GDM1 (cell line): ENCODE measurements at regions not wholly inside any gene's neighbourhood (a gene's known extent, or its start where the extent isn't known, plus 50 kb on each side); places are given as distances from the start of the nearest gene placed in this dataset.
"Not testable (repeated sequence)": the region's sequence is repeated elsewhere in the genome, so short reads cannot be mapped to it uniquely, and the experiment has no call there.

ENCODE experiments used
- DNase-seq: peaks from one replicate; lab custom pipeline; 2025; lab: John Stamatoyannopoulos, UW

DNA sequence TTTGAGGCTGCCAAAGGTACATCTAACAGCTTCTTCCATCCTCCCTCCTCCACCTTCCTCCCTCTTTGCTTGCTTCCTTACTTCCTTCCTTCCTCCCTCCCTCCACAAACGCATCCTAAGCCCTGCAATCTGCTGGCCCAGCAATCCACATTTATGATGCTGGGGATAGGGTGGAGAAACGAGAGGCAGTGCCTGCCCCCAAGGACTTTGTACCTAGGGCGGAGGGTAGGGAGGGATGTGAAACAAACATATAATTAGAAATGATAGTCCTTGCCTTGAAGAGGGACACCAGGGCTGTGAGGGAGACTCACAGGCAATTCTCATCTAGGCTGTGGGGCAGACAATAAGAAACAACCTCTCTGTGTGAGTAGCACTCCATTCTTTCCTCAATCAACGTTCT, 188.3 kb downstream of the ANKRD30B start:
- no peak for DNase-seq

DNA sequence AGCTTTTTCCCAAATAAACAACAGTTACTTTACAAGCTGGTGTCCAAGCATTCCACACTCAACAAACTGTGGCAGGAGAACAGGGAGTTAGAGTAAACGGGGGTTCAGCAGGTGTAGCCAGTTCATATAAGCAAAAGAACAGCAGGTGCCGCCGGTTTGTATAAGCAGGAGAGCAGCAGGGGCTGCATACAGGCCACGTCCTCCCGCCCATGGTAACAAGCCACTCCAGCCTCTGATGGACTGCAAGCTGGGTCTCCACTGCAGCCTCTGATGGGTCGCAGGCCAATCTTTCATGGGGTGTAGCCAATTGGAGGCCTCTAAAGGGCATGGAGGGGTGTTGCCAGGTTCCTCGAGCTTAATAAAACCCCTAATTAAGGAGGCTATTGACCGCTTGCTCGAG, 189.3 kb downstream of the ANKRD30B start:
- no peak for DNase-seq

DNA sequence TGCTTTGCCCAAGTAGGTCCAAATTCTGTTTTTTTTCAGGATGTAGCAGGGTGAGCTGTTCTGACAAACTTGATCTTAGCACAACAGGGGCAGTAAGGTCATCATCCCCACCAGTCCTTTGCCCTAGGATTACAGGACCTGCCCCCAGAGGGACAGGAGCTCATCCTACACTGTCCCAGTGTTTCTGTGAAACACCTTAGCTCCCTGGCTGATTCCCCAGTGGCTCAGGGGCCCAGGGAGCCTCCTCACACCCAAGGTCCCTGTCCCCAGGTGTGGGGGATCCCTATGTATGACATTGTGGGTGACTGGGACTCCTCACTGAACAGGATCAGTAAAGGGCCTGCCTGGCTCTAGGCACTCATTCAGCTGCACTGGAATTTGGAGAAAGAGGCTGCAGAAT, 191.2 kb downstream of the ANKRD30B start:
- DNase-seq, result no peak

DNA sequence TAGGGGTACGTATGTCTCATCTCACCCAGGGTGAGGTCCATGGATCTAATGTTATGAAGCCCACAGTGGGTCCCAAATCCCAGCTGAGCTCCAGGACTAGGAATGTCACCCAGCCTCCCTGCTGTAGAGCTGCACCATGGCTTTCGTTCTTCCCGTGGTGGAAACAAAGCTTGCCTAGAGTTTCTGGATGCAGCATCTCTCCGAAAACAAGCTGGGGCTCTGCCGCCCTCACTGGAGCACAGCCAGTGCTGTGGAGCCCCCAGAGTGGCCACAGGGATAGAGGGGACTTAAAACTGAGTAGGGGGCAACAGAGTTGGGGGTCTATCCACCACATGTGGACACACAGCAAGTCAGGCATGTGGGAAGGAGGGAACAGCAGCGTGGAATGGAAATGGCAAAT, 192.1 kb downstream of the ANKRD30B start:
- not testable (repeated sequence) for DNase-seq

DNA sequence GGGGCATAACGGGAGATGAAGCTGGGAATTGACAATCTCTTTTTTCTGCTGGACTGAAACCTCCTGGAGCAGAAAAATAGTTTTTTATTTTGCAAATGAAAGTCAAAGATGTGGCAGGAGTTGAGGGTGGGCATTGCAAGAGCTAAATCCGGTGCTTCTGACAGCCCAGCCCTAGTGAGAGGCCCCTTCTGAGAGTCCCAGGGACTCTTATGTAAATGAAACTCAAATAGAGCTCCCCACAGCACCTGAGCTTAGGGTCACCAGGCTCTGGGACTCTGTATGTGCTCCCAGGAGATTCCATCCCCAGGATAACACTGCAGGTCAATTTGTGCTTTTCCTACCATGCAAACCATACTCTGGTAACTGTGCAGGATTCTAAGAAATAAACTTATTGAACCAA, 192.8 kb downstream of the ANKRD30B start:
- no peak for DNase-seq

DNA sequence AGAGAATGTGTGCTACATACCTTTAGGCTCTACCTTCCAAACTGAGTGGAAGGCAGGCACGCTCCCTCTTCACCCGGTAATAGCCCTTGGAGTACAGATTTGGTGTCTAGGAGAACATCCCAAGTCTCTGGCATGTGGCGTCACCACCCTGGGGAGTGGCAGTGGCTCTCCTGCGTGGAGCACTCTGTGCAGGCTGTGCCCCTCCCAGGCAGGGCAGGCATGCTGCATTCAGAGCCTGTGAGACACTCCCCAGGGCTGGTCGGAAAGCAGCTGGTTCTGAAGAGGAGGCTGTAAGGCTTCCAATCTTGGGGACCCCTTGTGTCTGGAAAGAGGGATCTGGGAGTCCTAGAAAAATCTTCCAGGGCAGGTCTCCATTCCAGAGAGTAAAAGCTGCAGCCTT, 193.3 kb downstream of the ANKRD30B start:
- DNase-seq, result no peak

DNA sequence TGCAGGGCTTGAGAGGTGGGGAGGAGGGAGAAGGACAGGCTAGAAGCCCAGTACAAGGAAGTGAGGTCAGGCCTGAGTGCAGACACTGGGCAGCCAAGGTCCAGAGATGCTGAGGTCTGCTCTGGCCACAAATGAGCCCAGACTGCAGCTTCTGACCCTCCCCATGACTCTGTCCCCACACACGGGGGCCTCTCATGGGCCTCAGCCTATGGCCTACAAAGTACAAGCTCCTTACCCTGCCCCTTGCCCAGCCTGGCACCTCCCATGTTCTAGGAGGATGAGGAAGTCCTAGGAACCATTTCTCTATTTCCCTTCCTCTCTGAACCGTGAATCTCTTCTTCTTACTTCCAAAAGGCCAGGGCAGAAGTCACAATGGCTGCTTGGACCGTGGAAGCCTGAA, 193.8 kb downstream of the ANKRD30B start:
- DNase-seq, result no peak

DNA sequence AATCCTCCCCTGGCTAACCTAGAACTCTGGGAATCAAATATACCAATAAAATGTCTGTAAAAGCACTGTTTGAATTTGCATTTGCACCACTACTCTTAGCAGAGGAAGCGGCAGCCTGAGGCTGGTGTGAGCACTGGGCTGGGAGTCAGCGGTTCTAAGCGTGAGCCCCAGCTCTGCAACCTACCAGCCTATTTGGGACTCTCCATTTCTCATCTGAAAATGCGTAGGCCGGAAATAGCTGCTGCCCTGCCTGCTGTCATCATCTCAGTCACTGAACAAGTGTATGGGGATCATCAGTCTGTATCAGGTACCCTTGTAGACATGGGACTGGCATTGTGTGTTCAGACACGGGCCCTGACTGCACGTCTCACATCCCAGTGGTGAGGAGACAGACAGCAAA, 194.3 kb downstream of the ANKRD30B start:
- DNase-seq, result no peak

DNA sequence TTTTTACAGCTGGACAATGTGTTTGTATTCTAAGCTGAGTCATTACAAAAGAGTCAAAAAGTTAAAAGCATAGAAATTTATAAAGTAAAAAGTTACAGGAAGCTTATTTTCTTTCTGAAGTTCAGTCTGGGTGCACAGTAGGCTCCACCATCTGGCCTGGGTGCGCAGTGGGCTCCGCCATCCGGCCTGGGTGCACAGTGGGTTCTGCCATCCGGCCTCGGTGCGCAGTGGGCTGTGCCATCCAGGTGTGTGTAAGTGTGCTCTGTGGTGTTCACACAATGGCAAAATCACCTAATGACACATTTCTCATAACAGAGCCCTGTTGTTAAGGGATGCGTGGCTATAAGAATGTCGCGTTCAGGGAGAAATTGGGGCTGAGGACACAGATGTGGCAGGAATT, 195.5 kb downstream of the ANKRD30B start:
- DNase-seq, result no peak

DNA sequence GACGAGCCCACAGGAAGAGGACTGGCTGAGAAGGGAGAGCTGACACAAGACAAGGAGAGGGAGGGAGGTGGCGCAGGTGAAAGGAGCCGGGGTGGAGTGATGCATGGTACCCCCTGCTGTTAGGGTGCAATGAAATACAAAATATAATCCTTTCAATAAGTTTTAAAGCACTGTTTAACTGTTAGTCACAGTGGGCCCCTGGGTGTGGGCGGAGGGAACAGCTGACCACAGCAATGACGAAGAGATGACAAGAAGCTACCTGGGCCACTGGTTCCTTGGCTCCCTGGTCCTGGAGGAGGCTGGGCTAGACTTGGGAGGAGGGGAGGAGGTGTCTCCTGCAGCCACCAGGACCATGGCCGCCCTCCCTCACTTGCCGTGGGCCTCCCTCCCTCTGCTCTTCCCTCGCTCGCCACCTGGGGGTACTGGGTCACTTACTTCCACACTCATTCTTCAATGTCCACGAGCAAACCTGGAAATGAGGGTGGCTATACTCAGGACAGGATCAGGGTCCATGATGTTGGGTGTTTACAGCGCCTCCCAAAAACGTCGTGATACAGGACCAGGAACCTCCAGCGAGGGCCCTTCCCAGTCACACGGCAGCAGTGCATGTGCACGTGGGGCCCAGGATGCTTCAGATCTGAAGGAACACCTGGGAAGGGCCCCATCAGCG, 196.1 kb downstream of the ANKRD30B start:
- DNase-seq, result no peak

DNA sequence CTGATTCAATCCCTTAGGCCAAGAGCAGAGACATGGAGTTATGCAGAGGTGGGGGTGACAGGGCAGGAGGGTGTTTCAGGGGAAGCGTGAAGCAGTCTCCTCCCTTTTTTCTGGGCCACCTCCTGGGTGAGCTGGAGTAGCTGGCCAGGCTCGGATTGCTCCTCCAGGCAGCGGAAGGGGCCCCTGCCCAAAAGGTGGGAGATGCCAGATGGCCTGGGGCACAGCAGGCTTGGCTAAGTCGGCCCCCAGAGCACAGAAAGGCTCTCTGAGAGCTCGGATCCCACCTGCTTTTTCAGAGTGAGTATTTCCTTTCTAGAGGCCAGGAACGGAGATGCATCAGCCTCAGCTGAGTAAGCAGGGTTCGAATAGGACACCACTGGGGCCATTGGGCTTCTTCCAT, 196.9 kb downstream of the ANKRD30B start:
- no peak for DNase-seq

DNA sequence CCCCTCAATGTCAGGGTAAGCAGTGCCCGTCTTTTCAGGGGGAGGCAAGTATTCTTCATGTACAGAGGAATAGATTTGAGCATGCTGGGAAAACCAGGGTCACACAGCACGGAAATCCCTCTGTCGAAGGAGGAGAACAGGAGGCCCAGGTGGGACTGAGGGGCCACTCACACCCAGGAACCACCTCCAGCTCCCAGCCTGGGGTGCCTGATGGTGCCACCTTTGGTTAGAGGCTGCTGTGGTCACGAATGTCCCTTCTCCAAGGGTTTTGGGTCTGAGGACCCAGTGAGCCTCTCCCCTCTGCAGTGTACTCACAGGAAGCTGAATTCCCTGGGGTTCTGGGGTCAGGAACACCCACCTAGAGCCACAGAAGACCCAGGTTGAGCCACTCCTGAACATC, 197.3 kb downstream of the ANKRD30B start:
- DNase-seq, result no peak

DNA sequence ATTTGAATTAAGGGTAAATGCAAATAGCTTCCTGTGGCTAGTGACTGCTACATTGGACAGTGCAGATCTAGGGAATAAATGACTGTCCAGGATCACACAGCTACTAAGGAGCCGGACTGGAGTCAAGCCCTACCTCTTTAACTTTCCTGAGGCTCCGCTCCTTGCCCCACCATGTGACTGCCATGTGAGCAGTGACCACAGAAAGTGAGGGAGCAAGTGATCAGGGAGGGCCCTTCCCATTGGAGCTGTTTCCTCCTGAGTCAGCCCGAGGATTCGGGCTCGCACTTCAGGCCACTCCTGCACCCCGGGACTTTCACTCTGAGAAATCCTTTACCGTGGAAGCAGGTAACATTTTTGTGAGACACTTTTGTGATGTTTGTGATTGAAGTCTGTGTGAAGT, 198.0 kb downstream of the ANKRD30B start:
- no peak for DNase-seq

DNA sequence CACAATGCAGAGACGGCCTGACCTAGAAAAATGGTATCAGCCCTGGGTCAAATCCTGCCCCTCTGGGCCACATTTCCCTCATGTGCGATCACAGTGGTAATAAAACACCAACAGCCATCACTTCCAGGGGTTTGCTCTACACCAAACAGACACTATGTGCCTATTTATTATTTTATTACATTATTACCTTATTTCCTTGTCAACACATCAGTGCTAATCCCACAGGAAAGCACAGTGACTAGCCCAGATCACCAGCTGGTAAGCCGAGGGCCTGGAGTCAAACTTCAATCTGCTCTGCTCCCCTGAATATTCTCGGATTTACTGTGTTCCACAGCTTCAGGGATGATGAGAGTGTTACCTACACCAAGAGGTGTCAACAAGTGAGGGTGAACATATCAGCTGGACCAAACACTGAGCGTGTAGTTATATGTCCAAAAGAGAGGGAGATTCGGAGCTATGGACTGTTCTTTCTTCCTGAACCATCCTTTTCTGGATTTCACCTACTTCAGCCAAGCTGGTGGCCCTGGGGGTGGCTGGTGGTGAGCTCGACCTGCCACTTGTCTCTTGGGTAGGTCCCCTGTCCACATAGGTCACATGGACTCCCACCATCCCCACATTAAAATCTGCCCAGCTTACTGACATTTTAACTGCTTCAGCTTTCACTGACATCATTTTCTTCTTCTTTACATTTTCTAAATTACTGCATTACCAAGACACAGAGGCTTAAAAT, 198.9 kb downstream of the ANKRD30B start:
- not testable (repeated sequence) for DNase-seq

DNA sequence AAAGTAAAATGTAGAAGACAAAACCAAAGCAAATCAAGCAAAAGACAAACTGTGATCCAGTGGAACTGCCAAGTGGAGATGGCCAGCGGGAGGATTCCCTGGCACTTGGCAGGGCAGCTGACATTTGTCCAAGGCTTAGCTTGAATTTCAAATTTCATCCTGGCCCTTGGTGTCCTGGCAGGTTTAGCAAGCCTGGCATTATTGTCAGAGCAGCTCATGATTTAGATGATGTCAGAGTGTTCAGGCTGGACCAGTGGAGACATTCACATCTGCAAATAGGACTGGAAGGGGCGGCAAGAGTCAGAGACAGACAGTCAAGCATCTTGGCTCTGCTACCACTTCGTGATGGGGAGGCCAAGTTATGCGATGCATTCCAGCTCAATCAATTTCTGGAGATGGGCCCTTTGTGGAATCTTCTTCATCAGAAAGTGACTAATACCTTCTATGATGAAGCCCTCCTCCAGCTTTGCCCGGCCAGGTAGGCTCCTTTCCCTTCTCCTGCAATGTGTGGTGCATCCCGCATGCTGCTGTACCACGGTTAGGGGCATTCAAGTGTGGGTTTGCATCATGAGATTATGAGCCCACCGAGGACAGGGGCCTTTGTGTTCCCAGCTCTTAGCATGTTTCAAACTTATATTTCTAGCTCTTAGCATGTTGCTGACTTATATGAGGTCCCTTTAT, 199.7 kb downstream of the ANKRD30B start:
- no peak for DNase-seq

DNA sequence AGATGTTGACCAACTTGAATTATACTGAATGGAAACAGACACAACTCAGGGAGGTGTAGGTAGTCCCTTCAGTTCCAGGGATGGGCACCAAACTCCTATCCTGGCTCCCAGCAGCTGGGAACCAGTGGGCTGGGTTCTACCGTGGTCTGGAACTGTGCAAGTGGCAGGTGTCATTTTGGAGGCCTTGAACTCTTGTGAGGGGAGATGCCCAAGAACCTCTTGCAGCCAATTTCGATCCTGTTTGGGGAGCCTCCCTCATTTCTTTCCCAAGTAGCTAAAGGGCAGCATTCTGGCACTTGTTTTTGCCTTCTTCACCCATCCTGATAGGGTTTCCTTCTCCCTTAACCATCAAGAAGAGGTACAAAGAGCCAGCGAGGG, 200.2 kb downstream of the ANKRD30B start:
- no peak for DNase-seq

DNA sequence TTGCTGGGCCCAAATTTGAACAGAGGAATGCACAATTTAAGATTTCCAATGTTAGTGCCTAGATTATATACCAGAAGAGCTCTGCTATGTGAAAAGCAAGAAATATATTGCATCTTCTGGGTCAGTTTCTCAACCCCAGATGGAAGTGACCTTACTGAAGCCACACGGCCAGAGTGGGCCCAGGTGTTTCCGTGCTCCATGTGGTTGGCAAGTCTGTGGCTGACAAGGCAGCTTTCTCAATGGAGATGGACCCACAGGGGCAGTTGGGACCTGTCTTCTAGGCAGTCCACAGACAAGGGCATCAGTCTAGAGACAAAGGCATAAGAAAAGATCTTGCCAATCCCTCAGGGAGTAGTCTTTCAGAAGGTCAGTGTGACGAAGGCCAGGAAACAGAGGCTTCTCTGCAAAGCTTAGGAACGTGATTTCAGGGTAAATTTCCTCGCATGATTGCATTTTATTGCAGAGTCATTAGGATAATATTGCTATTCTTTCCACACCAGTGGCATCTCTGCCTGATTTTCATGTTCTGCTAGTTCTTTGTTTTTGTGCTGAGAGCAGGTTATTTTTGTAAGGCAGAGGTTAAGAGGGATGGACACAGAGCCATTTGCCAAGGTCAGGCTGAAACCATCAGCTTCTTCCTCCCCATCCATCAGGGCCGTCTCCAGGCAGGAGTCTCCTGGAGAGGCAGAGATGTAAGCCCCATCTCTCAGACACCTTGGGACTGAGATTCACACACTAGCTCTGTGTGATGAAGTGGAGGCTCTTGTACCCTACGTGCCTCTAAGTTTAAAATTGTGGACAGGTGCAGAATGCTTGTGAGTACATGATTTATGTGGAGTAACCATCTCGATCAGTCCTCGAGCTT, 202.1 kb downstream of the ANKRD30B start:
- no peak for DNase-seq

DNA sequence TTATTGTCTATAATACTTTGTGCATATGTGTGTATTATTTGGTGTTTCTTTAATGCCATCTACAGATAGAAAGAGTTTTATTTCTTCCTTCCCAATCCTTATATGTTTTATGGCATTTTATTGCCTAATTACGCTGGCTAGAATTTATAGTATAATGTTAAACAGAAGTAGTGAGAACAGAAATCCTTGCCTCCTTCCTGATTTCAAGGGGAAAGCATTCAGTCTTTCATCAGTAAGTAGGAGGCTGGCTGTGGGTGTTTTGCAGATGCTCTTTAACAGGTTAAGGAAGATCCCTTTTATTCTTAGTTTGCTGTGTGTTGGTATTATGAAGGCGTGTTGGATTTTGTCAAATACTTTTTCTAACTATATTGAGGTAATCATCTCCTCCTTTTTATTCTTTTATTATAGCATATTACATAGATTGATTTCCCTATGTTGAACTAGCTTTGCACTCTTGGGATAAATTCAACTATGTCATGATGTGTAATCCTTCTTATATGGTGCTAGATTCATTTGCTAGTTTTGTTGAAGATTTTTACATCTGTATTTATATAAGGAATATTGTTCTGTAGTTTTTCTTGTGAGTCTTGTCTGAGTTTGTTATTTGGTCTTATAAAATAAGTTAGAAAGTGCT, 204.6 kb downstream of the ANKRD30B start:
- DNase-seq, result not testable (repeated sequence)

DNA sequence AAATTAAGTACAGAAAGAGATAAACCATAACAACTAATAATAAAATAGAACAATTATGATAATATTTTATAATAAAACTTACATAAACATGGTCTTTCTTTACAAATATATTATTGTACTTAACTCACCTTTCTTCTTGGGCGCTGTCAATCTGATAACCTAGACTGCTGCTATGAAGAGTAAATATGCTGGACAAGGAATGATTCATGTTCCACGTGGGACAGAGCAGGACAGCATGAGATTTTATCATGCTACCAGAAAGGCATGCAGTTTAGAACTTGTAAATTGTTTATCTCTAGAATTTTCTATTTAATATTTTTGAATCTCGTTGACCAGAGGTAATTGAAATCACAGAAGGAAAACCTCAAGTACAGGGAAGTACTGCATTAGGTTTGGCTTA, 210.7 kb downstream of the ANKRD30B start:
- no peak for DNase-seq

DNA sequence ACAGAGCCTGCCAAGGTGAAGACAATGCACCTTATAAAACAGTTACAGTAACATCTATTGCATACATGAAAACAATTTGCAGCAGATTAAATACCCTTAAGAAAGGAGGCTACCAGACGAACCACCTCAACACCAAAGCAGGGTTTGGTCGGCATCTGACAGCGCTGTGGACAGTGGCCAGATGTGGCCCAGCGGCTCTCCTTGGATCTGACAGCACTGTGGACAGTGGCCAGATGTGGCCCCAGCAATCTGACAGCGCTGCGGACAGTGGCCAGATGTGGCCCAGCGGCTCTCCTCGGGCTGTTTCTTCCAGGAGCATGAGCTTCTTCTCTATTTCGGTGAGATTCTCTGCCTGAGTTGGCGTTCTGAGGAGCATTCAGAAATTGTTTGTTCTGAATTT, 211.6 kb downstream of the ANKRD30B start:
- no peak for DNase-seq

DNA sequence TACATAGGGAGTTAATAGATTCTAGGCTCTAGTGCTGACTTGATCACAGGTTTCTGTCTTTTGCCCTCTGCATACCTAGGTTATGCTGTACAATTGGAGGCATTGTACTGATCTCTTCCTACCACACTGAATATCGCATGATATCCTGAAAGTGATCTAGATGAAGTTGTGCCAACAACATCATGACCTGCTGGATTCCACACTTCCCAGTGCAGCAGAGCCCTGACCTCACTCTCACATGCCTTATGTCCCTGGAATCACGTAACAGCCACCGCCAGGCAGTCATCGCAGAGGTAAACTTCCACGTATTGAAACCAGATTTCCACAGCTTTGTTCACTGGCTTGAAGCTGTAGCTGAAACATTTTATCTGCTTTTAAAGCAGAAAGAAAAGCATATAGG, 214.0 kb downstream of the ANKRD30B start:
- DNase-seq, result no peak

DNA sequence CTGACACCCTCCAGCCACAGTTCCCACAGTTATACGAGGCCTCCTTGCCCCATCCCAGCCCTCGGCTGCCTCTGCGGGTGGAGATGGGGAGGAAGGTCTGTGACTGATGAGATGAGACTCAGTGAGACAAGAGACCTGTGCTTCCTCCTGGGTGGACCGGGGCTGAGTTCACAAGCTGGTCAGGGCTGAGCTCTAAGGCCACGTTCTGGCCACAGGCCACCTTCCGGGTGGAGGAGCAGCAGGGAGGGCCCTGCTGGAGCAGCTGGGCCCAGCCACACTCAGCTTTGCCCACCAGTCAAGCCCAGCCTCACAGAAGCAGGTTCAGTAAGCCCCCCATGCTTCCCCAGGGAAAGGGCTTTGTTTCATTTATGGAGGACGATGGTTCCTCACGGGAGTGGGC, 214.7 kb downstream of the ANKRD30B start:
- DNase-seq, result no peak
